Stomach (tissue), 8 donors: ENCODE measurements at regions not wholly inside any gene's neighbourhood (a gene's known extent, or its start where the extent isn't known, plus 50 kb on each side); places are given as distances from the start of the nearest gene placed in this dataset.

Experiments used
- DNase-seq, 2 donors: peaks; one replicate each; pipeline versions ENCODE4 v3.0.0 to v3.0.0-alpha.2; 2013 to 2019
- H3K27ac ChIP-seq, 5 donors: fragments of 200-600 bp in 4 of 5; sonication (generic) in 4 of 5; one replicate each; pipeline ENCODE4 v1.5.1; 2013 to 2019; ENCODE audit warnings: mild to moderate bottlenecking in 1 of 5, moderate library complexity in 1 of 5
- H3K27me3 ChIP-seq, 3 donors: fragments of 200-600 bp; sonication (generic); one replicate each; pipeline ENCODE4 v1.5.1; 2017 to 2019; ENCODE audit warnings: mixed run types in 1 of 3
- H3K36me3 ChIP-seq, 4 donors: fragments of 200-600 bp; sonication (generic); 1 replicate in 3 of 4; 2 replicates in 1 of 4; pipeline ENCODE4 v1.5.1; 2016 to 2019
- H3K4me1 ChIP-seq, 4 donors: fragments of 200-600 bp; sonication (generic); one replicate each; pipeline ENCODE4 v1.5.1; 2016 to 2019
- H3K4me3 ChIP-seq, 4 donors: fragments of 200-600 bp; sonication (generic) in 3 of 4; one replicate each; pipeline ENCODE4 v1.5.1; 2016 to 2019; ENCODE audit warnings: mild to moderate bottlenecking in 1 of 4
- H3K9me3 ChIP-seq, 4 donors: fragments of 200-600 bp; sonication (generic); one replicate each; pipeline ENCODE4 v1.5.1; 2016 to 2019
- CTCF ChIP-seq, 7 experiments: fragments of 450-650 bp in 4 of 7; fragments of 200-600 bp in 3 of 7; sonication (generic) in 3 of 7; IDR thresholded peaks; one replicate each; pipeline ENCODE4 v1.5.1; 2016 to 2019; ENCODE audit warnings: antibody characterized with exemption in 7 of 7, control low read depth in 2 of 7, mild to moderate bottlenecking in 1 of 7
- EP300 ChIP-seq: sonication (generic); formaldehyde crosslinking; IDR thresholded peaks from one replicate; pipeline ENCODE4 v1.6.1; 2017; ENCODE audit warnings: antibody characterized with exemption
- POLR2A ChIP-seq, 4 donors: fragments of 450-650 bp; IDR thresholded peaks; one replicate each; pipeline ENCODE4 v1.6.1; 2016; ENCODE audit warnings: antibody characterized with exemption in 4 of 4, control low read depth in 2 of 4, mild to moderate bottlenecking in 1 of 4, moderate library complexity in 1 of 4
- POLR2AphosphoS5 ChIP-seq, 3 donors: sonication (generic); formaldehyde crosslinking; IDR thresholded peaks; one replicate each; pipeline ENCODE4 v1.6.1; 2016; ENCODE audit warnings: antibody characterized with exemption in 3 of 3
- WGBS, 5 donors: extraction: QIAGEN DNeasy Blood & Tissue Kit in 3 of 5; methylation state at CpG; one replicate each; pipeline versions ENCODE4 v1.1.5 to v1.1.7; 2013 to 2018; 5-methylcytosine and 5-hydroxymethylcytosine counted together
- intact Hi-C: fragments of 100-400 bp; cut with DNase I; formaldehyde crosslinking; loops from one replicate; pipeline ENCODE4 v1.15.1; 2023; ENCODE audit warnings: low total_unique reads
- donor health status: healthy with polysubstance abuse.
- donor health status: Bipolar disorder and iron deficiency.
- donor health status: healthy.

- Histone ChIP-seq H3K27me3 (no peaks in the 10 kb centered on the region), H3K4me3 (no peak overlapping the region), H3K9me3 (peaks cover 0 to 11% (median 7%) of the 10 kb centered on the region in 4 donors), H3K4me1 (no peaks in the 10 kb centered on the region), H3K36me3 (no peaks in the 10 kb centered on the region), H3K27ac (no peak overlapping the region)
- WGBS, 5 donors, result 78 to 99% (median 94%) methylated on average over 2 of the region's 2 CpGs
- no peak for TF ChIP-seq POLR2A (IDR thresholded peaks at IDR 0.05)
- no peak for TF ChIP-seq EP300
- no peak for TF ChIP-seq CTCF (IDR thresholded peaks at IDR 0.05)
- no peak for TF ChIP-seq POLR2AphosphoS5 (IDR thresholded peaks at IDR 0.05)
- DNase-seq, result no peak
- intact Hi-C loops, result no loop called here
Measured at GRCh38 chr4:177778623-177779022, 336.4 kb upstream of the AGA start.

- no peaks in the 10 kb centered on the region for H3K4me1 ChIP-seq
- no peaks in the 10 kb centered on the region for H3K27me3 ChIP-seq
- 56 to 77% (median 62%) methylated on average over 4 of the region's 4 CpGs for WGBS, 5 donors
- no peaks in the 10 kb centered on the region for H3K36me3 ChIP-seq
- TF ChIP-seq POLR2AphosphoS5 (IDR thresholded peaks at IDR 0.05) (no peak), EP300 (no peak), POLR2A (IDR thresholded peaks at IDR 0.05) (no peak), CTCF (IDR thresholded peaks at IDR 0.05) (no peak)
- no peak overlapping the region for H3K4me3 ChIP-seq
- H3K27ac ChIP-seq, result no peak overlapping the region
- peaks cover 0 to 11% (median 7%) of the 10 kb centered on the region in 4 donors for H3K9me3 ChIP-seq
- intact Hi-C loops, result no loop called here
- no peak for DNase-seq
Measured at GRCh38 chr4:177785000-177785399, 342.8 kb upstream of the AGA start.

GRCh38 chr4:177789610-177790009 lies 347.4 kb upstream of the AGA start:
- TF ChIP-seq CTCF (IDR thresholded peaks at IDR 0.05) (no peak), POLR2A (IDR thresholded peaks at IDR 0.05) (no peak), POLR2AphosphoS5 (IDR thresholded peaks at IDR 0.05) (no peak), EP300 (no peak)
- no peaks in the 10 kb centered on the region for H3K27me3 ChIP-seq
- H3K4me1 ChIP-seq, result no peaks in the 10 kb centered on the region
- DNase-seq, result no peak
- H3K4me3 ChIP-seq, result no peak overlapping the region
- no peaks in the 10 kb centered on the region for H3K36me3 ChIP-seq
- 74 to 85% (median 79%) methylated on average over 4 of the region's 4 CpGs for WGBS, 5 donors
- H3K9me3 ChIP-seq, result no peaks in the 10 kb centered on the region
- intact Hi-C loops, result no loop called here
- no peak overlapping the region for H3K27ac ChIP-seq

DNA sequence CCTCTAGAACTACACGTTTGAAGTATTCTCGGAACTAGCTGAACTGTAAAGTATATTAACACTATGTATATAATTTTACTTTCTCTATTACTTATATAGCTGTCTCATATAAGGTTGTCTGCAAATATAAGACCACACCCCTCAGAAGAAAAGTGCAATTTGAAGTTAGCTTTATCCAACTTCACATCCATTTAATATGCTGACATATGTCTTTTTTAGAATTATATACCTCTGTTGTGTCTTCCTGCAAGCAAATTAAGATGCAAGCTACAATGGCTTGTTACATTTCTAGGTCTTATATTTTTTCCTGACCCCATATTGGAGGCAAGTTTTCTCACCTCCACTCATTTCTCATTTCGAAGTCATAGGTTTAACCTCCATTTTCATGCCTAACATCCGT lies 349.0 kb upstream of the AGA start:
- Histone ChIP-seq H3K27ac (no peak overlapping the region), H3K4me1 (no peaks in the 10 kb centered on the region), H3K36me3 (no peaks in the 10 kb centered on the region), H3K4me3 (no peak overlapping the region), H3K9me3 (no peaks in the 10 kb centered on the region), H3K27me3 (no peaks in the 10 kb centered on the region)
- TF ChIP-seq EP300 (no peak), CTCF (IDR thresholded peaks at IDR 0.05) (no peak), POLR2AphosphoS5 (IDR thresholded peaks at IDR 0.05) (no peak), POLR2A (IDR thresholded peaks at IDR 0.05) (no peak)
- intact Hi-C loops, result no loop called here
- WGBS, 5 donors, result 73 to 86% (median 77%) methylated on average over 4 of the region's 4 CpGs
- DNase-seq, result no peak
